Activated T-cell treated with anti-CD3 and anti-CD28 coated beads for 4 hours (primary cell): ENCODE measurements at regions not wholly inside any gene's neighbourhood (a gene's known extent, or its start where the extent isn't known, plus 50 kb on each side); places are given as distances from the start of the nearest gene placed in this dataset.
"Not testable (repeated sequence)": the region's sequence is repeated elsewhere in the genome, so short reads cannot be mapped to it uniquely, and the experiment has no call there.

Experiments
- DNase-seq: peaks from one replicate; pipeline ENCODE4 v3.0.0-alpha.2; 2020

GRCh38 chr5:108579236-108579635 lies 168.5 kb upstream of the FER start:
- no peak for DNase-seq

- no peak for DNase-seq
These were observed 168.9 kb upstream of the FER start for GRCh38 chr5:108578791-108579190.

- DNase-seq: no peak
These were observed 180.3 kb upstream of the FER start for GRCh38 chr5:108567429-108567828.

- no peak for DNase-seq
These were observed 182.5 kb upstream of the FBXL17 start for GRCh38 chr5:108564441-108564840.

GRCh38 chr5:108562205-108562454 lies 180.2 kb upstream of the FBXL17 start:
- no peak for DNase-seq

GRCh38 chr5:108561416-108562204 lies 179.7 kb upstream of the FBXL17 start:
- DNase-seq: no peak

GRCh38 chr5:108560581-108560980 lies 178.7 kb upstream of the FBXL17 start:
- DNase-seq: no peak

- DNase-seq: no peak
These were observed 178.3 kb upstream of the FBXL17 start for GRCh38 chr5:108560166-108560565.

GRCh38 chr5:108558840-108559239 lies 176.9 kb upstream of the FBXL17 start:
- not testable (repeated sequence) for DNase-seq

- not testable (repeated sequence) for DNase-seq
These were observed 176.2 kb upstream of the FBXL17 start for GRCh38 chr5:108558142-108558541.

GRCh38 chr5:108557686-108558085 lies 175.8 kb upstream of the FBXL17 start:
- DNase-seq: no peak

GRCh38 chr5:108556441-108557145 lies 174.7 kb upstream of the FBXL17 start:
- no peak for DNase-seq

- DNase-seq: no peak
These were observed 167.0 kb upstream of the FBXL17 start for GRCh38 chr5:108548684-108549596.

GRCh38 chr5:108546939-108547338 lies 165.0 kb upstream of the FBXL17 start:
- no peak for DNase-seq

- DNase-seq: no peak
These were observed 163.4 kb upstream of the FBXL17 start for GRCh38 chr5:108545301-108545700.

- DNase-seq: no peak
These were observed 161.6 kb upstream of the FBXL17 start for GRCh38 chr5:108543486-108543885.

GRCh38 chr5:108541836-108542235 lies 159.9 kb upstream of the FBXL17 start:
- no peak for DNase-seq

GRCh38 chr5:108536321-108536720 lies 154.4 kb upstream of the FBXL17 start:
- DNase-seq: no peak

- not testable (repeated sequence) for DNase-seq
These were observed 150.2 kb upstream of the FBXL17 start for GRCh38 chr5:108532129-108532445.

- DNase-seq: no peak
These were observed 149.7 kb upstream of the FBXL17 start for GRCh38 chr5:108531367-108532128.

GRCh38 chr5:108530706-108531105 lies 148.8 kb upstream of the FBXL17 start:
- no peak for DNase-seq

GRCh38 chr5:108529381-108529780 lies 147.5 kb upstream of the FBXL17 start:
- DNase-seq: no peak

GRCh38 chr5:108528655-108529054 lies 146.8 kb upstream of the FBXL17 start:
- DNase-seq: no peak
